Gastroesophageal sphincter (tissue), 4 donors: ENCODE measurements at regions not wholly inside any gene's neighbourhood (a gene's known extent, or its start where the extent isn't known, plus 50 kb on each side); places are given as distances from the start of the nearest gene placed in this dataset.

ENCODE experiments used
- ATAC-seq: fragments of 150-250 bp; one replicate; pipeline ENCODE4 v1.9.1; 2016; ENCODE audit warnings: mild to moderate bottlenecking, moderate library complexity
- H3K27ac ChIP-seq, 4 donors: fragments of 200-600 bp; sonication (generic) in 3 of 4; 1 replicate in 3 of 4; 2 replicates in 1 of 4; pipeline ENCODE4 v1.5.1; 2016 to 2019
- H3K27me3 ChIP-seq: fragments of 200-600 bp; sonication (generic); one replicate; pipeline ENCODE4 v1.5.1; 2019
- H3K36me3 ChIP-seq, 2 donors: fragments of 200-600 bp; sonication (generic); one replicate each; pipeline ENCODE4 v1.5.1; 2019; ENCODE audit warnings: control low read depth in 1 of 2
- H3K4me1 ChIP-seq, 3 donors: fragments of 200-600 bp; sonication (generic); 1 replicate in 2 of 3; 2 replicates in 1 of 3; pipeline ENCODE4 v1.5.1; 2016 to 2019; ENCODE audit warnings: control low read depth in 2 of 3
- H3K4me3 ChIP-seq, 2 donors: fragments of 200-600 bp; sonication (generic); one replicate each; pipeline ENCODE4 v1.5.1; 2019; ENCODE audit warnings: mild to moderate bottlenecking in 1 of 2, moderate library complexity in 1 of 2
- H3K9me3 ChIP-seq, 3 donors: fragments of 200-600 bp; sonication (generic); one replicate each; pipeline ENCODE4 v1.5.1; 2017 to 2019; ENCODE audit warnings: control low read depth in 2 of 3
- CTCF ChIP-seq, 4 experiments: fragments of 200-600 bp in 2 of 4; fragments of 450-650 bp in 2 of 4; sonication (generic) in 1 of 4; IDR thresholded peaks; one replicate each; pipeline ENCODE4 v1.5.1; 2017 to 2019; ENCODE audit warnings: antibody characterized with exemption in 4 of 4, mild to moderate bottlenecking in 2 of 4, moderate library complexity in 2 of 4
- EP300 ChIP-seq: sonication (generic); formaldehyde crosslinking; IDR thresholded peaks from one replicate; pipeline ENCODE4 v1.6.1; 2017; ENCODE audit warnings: antibody characterized with exemption, mild to moderate bottlenecking
- POLR2A ChIP-seq, 2 donors: fragments of 450-650 bp; IDR thresholded peaks; one replicate each; pipeline ENCODE4 v1.6.1; 2017; ENCODE audit warnings: antibody characterized with exemption in 2 of 2, mild to moderate bottlenecking in 2 of 2, moderate library complexity in 1 of 2
- POLR2AphosphoS5 ChIP-seq: sonication (generic); formaldehyde crosslinking; IDR thresholded peaks from one replicate; pipeline ENCODE4 v1.6.1; 2017; ENCODE audit warnings: antibody characterized with exemption
- WGBS, 2 donors: methylation state at CpG; one replicate each; pipeline ENCODE4 v1.1.5; 2018; ENCODE audit warnings: low coverage in 1 of 2; 5-methylcytosine and 5-hydroxymethylcytosine counted together

- ATAC-seq = peak; percentile 1
- H3K4me3 ChIP-seq = peak overlapping the region; percentile 22 to 68
- no peaks in the 10 kb centered on the region for H3K9me3 ChIP-seq
- WGBS, 2 donors = no CpG with 5 or more reads among the region's 52 CpGs
- H3K27me3 ChIP-seq = no peaks in the 10 kb centered on the region
- TF ChIP-seq POLR2A (IDR thresholded peaks at IDR 0.05) (no peak), CTCF (IDR thresholded peaks at IDR 0.05) (no peak), EP300 (no peak)
- H3K27ac ChIP-seq = peak overlapping the region in 3 of 4 donors; percentile 83 to 85 (median 84)
- peaks cover 0 to 66% (median 23%) of the 10 kb centered on the region in 3 donors for H3K4me1 ChIP-seq
- H3K36me3 ChIP-seq = no peaks in the 10 kb centered on the region
Observed at GRCh38 chr1:201648907-201649721, 110.2 kb downstream of the NAV1 start.

GRCh38 chr1:201649761-201650622, 111.1 kb downstream of the NAV1 start:
- peaks cover 0 to 73% (median 23%) of the 10 kb centered on the region in 3 donors for H3K4me1 ChIP-seq
- 0 to 7% methylated on average over 2 to 5 of the region's 64 CpGs for WGBS, 2 donors
- TF ChIP-seq EP300 = no peak
- peak in 1 of 2 donors; percentile 11 for TF ChIP-seq POLR2A (IDR thresholded peaks at IDR 0.05)
- peak in 1 of 4 experiments; percentile 20 for TF ChIP-seq CTCF (IDR thresholded peaks at IDR 0.05)
- TF ChIP-seq POLR2AphosphoS5 = peak; percentile 39

DNA sequence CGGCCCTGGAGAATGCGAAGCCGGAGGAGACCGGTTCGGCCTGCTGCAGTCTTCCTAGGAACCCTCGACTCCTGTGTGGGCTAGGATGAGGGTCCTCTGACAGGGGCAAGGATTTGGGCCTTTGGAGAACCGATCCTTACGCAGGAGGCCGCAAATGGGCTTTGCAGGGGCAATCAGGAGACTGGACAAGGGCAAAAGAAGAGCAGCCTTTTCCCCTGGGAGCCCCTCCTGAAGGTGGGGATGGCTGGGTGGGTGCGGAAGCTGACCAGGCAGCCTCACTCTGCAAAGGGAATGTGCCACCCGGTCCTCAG, 111.7 kb downstream of the NAV1 start:
- 36% methylated on average over 5 of the region's 11 CpGs; no CpG with 5 or more reads in 1 of the 2 donors for WGBS, 2 donors
- ATAC-seq = no peak
- Histone ChIP-seq H3K27ac (peak overlapping the region in 3 of 4 donors; percentile 83 to 85 (median 84)), H3K27me3 (no peaks in the 10 kb centered on the region), H3K4me3 (peak overlapping the region; percentile 22 to 68), H3K9me3 (no peaks in the 10 kb centered on the region), H3K4me1 (peaks cover 0 to 78% (median 27%) of the 10 kb centered on the region in 3 donors), H3K36me3 (no peaks in the 10 kb centered on the region)
- no peak for TF ChIP-seq POLR2A (IDR thresholded peaks at IDR 0.05)
- no peak for TF ChIP-seq CTCF (IDR thresholded peaks at IDR 0.05)
- no peak for TF ChIP-seq POLR2AphosphoS5
- no peak for TF ChIP-seq EP300

More at GRCh38 chr1:201649761-201650622, 111.1 kb downstream of the NAV1 start:
- peak overlapping the region in 3 of 4 donors; percentile 83 to 85 (median 84) for H3K27ac ChIP-seq
- no peaks in the 10 kb centered on the region for H3K36me3 ChIP-seq
- peak; percentile 79 for ATAC-seq
- H3K9me3 ChIP-seq = no peaks in the 10 kb centered on the region
- peak overlapping the region; percentile 22 to 68 for H3K4me3 ChIP-seq
- no peaks in the 10 kb centered on the region for H3K27me3 ChIP-seq

DNA sequence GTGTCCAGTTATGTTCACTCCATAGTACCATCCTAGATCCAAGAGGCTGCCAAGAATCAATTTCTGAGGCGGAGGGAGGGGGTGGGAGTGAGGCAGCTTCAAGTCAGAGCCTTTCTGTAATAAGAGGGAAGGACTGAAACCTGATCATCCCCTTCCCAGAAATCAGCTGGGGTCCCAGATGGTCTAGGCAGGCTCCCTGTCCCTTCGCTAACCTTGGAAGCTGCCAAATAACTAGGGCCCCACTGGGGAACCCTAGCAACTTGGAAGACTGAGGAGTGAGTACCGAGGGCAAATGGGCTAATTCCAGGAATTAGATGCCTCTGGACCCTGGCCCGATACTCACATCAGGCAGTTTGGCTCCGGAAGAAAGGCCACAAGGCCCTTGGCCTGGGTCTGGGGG, 113.3 kb downstream of the NAV1 start:
- no peak for ATAC-seq
- WGBS, 2 donors = 80% methylated on average over 1 of the region's 5 CpGs; no CpG with 5 or more reads in 1 of the 2 donors
- Histone ChIP-seq H3K27ac (no peak overlapping the region), H3K4me1 (peaks cover 0 to 91% (median 38%) of the 10 kb centered on the region in 3 donors), H3K36me3 (no peaks in the 10 kb centered on the region), H3K4me3 (no peak overlapping the region), H3K27me3 (no peaks in the 10 kb centered on the region), H3K9me3 (no peaks in the 10 kb centered on the region)
- TF ChIP-seq POLR2A (IDR thresholded peaks at IDR 0.05) (no peak), CTCF (IDR thresholded peaks at IDR 0.05) (no peak), POLR2AphosphoS5 (no peak), EP300 (no peak)
